ENCODE measurements at regions not wholly inside any gene's neighbourhood (a gene's known extent, or its start where the extent isn't known, plus 50 kb on each side); places are given as distances from the start of the nearest gene placed in this dataset.

DNA sequence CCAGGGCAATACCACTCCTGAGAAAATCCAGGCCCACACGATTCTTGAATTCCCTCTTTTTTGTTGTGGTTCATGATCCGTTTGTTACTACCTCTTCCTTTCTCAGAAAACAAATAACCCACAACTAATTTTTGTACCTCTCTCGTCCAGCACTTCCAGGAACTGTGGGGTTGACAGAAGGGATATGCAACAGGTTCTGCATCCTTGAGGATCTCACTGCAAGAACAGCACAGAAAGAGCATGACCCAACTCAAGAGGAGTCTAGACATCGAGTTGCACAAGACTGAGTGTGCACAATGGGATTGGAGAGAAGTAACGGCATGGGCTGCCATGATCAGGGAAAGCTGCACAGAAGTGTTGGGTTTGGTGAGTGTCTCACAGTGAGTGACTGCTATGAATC, 533.3 kb downstream of the SOX2 start:
- TF ChIP-seq, protein P1, sequence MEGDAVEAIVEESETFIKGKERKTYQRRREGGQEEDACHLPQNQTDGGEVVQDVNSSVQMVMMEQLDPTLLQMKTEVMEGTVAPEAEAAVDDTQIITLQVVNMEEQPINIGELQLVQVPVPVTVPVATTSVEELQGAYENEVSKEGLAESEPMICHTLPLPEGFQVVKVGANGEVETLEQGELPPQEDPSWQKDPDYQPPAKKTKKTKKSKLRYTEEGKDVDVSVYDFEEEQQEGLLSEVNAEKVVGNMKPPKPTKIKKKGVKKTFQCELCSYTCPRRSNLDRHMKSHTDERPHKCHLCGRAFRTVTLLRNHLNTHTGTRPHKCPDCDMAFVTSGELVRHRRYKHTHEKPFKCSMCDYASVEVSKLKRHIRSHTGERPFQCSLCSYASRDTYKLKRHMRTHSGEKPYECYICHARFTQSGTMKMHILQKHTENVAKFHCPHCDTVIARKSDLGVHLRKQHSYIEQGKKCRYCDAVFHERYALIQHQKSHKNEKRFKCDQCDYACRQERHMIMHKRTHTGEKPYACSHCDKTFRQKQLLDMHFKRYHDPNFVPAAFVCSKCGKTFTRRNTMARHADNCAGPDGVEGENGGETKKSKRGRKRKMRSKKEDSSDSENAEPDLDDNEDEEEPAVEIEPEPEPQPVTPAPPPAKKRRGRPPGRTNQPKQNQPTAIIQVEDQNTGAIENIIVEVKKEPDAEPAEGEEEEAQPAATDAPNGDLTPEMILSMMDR (IDR thresholded peaks at IDR 0.05; ENCODE audit: low read depth, low read length, poor library complexity, severe bottlenecking): no peak
- TF ChIP-seq EZH2phosphoT487 (IDR thresholded peaks at IDR 0.05; ENCODE audit: borderline replicate concordance, low read length): no peak
